Spleen (tissue), 11 donors: ENCODE measurements at regions not wholly inside any gene's neighbourhood (a gene's known extent, or its start where the extent isn't known, plus 50 kb on each side); places are given as distances from the start of the nearest gene placed in this dataset.
"Not testable (repeated sequence)": the region's sequence is repeated elsewhere in the genome, so short reads cannot be mapped to it uniquely, and the experiment has no call there.

Experiments used
- DNase-seq: peaks from one replicate; pipeline ENCODE4 v3.0.0-alpha.2; 2020
- H3K27ac ChIP-seq, 8 donors: fragments of 200-600 bp; sonication (generic) in 7 of 8; 1 replicate in 4 of 8; 2 replicates in 4 of 8; pipeline versions ENCODE4 v1.5.0 to v1.8.0; 2016 to 2021; ENCODE audit warnings: inconsistent platforms in 4 of 8, mild to moderate bottlenecking in 4 of 8, moderate library complexity in 1 of 8
- H3K27me3 ChIP-seq, 7 donors: fragments of 200-600 bp; sonication (generic) in 6 of 7; replicated peaks in 1 of 7; 1 replicate in 4 of 7; 2 replicates in 3 of 7; pipeline versions ENCODE4 v1.5.0 to v1.8.0; 2016 to 2021; ENCODE audit warnings: inconsistent platforms in 3 of 7, mild to moderate bottlenecking in 1 of 7
- H3K36me3 ChIP-seq, 6 donors: fragments of 200-600 bp; sonication (generic) in 5 of 6; 1 replicate in 4 of 6; 2 replicates in 2 of 6; pipeline versions ENCODE4 v1.5.0 to v1.8.0; 2016 to 2021; ENCODE audit warnings: inconsistent platforms in 2 of 6
- H3K4me1 ChIP-seq, 6 donors: fragments of 200-600 bp; sonication (generic) in 5 of 6; 1 replicate in 3 of 6; 2 replicates in 3 of 6; pipeline versions ENCODE4 v1.5.0 to v1.8.0; 2016 to 2021; ENCODE audit warnings: inconsistent platforms in 3 of 6
- H3K4me3 ChIP-seq, 8 donors: fragments of 200-600 bp; sonication (generic) in 7 of 8; 1 replicate in 4 of 8; 2 replicates in 4 of 8; pipeline versions ENCODE4 v1.5.0 to v1.8.0; 2016 to 2021; ENCODE audit warnings: inconsistent platforms in 4 of 8, mild to moderate bottlenecking in 4 of 8, moderate library complexity in 2 of 8
- H3K9me3 ChIP-seq, 8 donors: fragments of 200-600 bp; sonication (generic) in 7 of 8; 1 replicate in 4 of 8; 2 replicates in 4 of 8; pipeline versions ENCODE4 v1.5.0 to v1.8.0; 2016 to 2021; ENCODE audit warnings: inconsistent platforms in 4 of 8
- POLR2A ChIP-seq, 3 donors: fragments of 450-650 bp; IDR thresholded peaks; one replicate each; pipeline ENCODE4 v1.5.1; 2017; ENCODE audit warnings: antibody characterized with exemption in 3 of 3, mild to moderate bottlenecking in 1 of 3
- POLR2AphosphoS5 ChIP-seq, 3 donors: sonication (generic); formaldehyde crosslinking; IDR thresholded peaks; one replicate each; pipeline ENCODE4 v1.5.1; 2017; ENCODE audit warnings: antibody characterized with exemption in 3 of 3
- WGBS, 5 donors: extraction: QIAGEN DNeasy Blood & Tissue Kit in 3 of 5; methylation state at CpG; one replicate each; pipeline versions ENCODE4 v1.1.5 to v1.1.7; 2013 to 2018; 5-methylcytosine and 5-hydroxymethylcytosine counted together
- intact Hi-C: fragments of 100-400 bp; cut with DNase I; formaldehyde crosslinking; loops from one replicate; pipeline ENCODE4 v1.15.0; 2023; ENCODE audit warnings: low total_unique reads
- TF ChIP-seq, protein P1 (sequence below), 11 experiments: fragments of 200-600 bp in 7 of 11; fragments of 450-650 bp in 4 of 11; sonication (generic) in 4 of 11; IDR thresholded peaks in 8 of 11; conservative IDR thresholded peaks in 3 of 11; 1 replicate in 7 of 11; 2 replicates in 4 of 11; pipeline versions ENCODE4 v1.4.0 to v1.8.0; 2016 to 2021; ENCODE audit warnings: antibody characterized with exemption in 11 of 11, inconsistent platforms in 4 of 11, mild to moderate bottlenecking in 1 of 11
- donor health status: healthy with polysubstance abuse.
- donor health status: DM: no; HTN: no; CAD: no; lungs with moderate emphysema.
- donor health status: DM: no; HTN: no; CAD: no.
- donor health status: Bipolar disorder and iron deficiency.
- donor health status: healthy.
- donor health status: DM: no; HTN: no; CAD: no.
- donor health status: DM: yes; HTN: yes; CAD: no.

DNA sequence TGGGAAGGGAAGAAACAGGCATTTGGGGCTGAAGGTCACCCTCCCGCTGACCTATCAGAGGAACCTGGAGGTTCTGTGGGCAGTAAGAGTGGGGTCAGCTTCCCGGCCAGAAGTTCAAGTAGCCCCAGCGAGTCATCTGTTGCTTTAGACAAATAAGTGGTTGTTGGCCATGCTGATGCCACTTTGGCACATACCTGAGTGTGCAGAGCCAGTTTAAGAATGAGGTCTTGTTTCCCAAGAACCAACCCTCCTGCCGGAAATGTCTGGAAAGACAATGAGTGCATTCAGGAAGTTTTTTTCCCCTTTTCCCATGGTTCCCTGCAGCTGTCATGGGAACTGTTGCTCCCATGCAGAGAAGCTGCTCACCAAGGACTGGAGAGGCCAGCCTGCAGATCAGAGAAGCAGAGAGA, 166.7 kb downstream of the ZNF621 start:
- 61 to 89% (median 77%) methylated on average over 4 of the region's 4 CpGs for WGBS, 5 donors
- no peak for DNase-seq
- TF ChIP-seq POLR2A (IDR thresholded peaks at IDR 0.05), result no peak
- no peak for TF ChIP-seq POLR2AphosphoS5 (IDR thresholded peaks at IDR 0.05)
- TF ChIP-seq, protein P1, sequence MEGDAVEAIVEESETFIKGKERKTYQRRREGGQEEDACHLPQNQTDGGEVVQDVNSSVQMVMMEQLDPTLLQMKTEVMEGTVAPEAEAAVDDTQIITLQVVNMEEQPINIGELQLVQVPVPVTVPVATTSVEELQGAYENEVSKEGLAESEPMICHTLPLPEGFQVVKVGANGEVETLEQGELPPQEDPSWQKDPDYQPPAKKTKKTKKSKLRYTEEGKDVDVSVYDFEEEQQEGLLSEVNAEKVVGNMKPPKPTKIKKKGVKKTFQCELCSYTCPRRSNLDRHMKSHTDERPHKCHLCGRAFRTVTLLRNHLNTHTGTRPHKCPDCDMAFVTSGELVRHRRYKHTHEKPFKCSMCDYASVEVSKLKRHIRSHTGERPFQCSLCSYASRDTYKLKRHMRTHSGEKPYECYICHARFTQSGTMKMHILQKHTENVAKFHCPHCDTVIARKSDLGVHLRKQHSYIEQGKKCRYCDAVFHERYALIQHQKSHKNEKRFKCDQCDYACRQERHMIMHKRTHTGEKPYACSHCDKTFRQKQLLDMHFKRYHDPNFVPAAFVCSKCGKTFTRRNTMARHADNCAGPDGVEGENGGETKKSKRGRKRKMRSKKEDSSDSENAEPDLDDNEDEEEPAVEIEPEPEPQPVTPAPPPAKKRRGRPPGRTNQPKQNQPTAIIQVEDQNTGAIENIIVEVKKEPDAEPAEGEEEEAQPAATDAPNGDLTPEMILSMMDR (IDR thresholded peaks at IDR 0.05 in 8 of 11, conservative IDR thresholded peaks at IDR 0.05 in 3 of 11), result no peak

DNA sequence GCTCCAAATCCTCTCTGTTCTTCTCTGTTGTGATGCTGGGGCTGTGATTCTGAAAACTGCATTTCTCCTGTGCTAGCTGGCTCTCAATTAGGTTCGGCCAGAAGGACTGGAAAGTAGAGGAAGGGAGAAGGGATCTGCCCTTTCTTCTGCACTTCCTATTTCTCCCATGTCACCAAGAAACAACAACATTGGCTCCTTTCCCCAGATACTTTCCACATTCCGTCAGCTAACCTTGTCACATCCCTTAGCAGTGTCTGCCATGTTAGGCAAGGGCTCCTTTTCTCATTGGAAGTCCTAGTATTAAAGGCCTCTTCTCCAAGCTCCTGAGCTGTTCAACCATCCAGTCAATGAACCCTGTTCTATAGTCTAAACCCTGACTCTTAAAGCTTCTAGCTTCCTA, 171.1 kb downstream of the ZNF621 start:
- WGBS, 5 donors, result 51 to 77% (median 64%) methylated on average over 2 of the region's 2 CpGs
- Histone ChIP-seq H3K27ac (peak overlapping the region in 1 of 8 donors; percentile 2), H3K4me1 (peaks cover 0 to 9% (median 3%) of the 10 kb centered on the region in 6 donors), H3K27me3 (peaks cover 0 to 8% (median 0%) of the 10 kb centered on the region in 7 donors), H3K4me3 (no peak overlapping the region), H3K36me3 (no peaks in the 10 kb centered on the region), H3K9me3 (peaks cover 0 to 7% (median 2%) of the 10 kb centered on the region in 8 donors)
- intact Hi-C loops, result no loop called here
- no peak for DNase-seq
- TF ChIP-seq POLR2A (IDR thresholded peaks at IDR 0.05) (no peak), POLR2AphosphoS5 (IDR thresholded peaks at IDR 0.05) (no peak)
- TF ChIP-seq, protein P1 (IDR thresholded peaks at IDR 0.05 in 8 of 11, conservative IDR thresholded peaks at IDR 0.05 in 3 of 11), result no peak

More for the DNA sequence above, 166.7 kb downstream of the ZNF621 start:
- Histone ChIP-seq H3K4me3 (no peak overlapping the region), H3K9me3 (no peaks in the 10 kb centered on the region), H3K27me3 (peaks cover 0 to 8% (median 0%) of the 10 kb centered on the region in 7 donors), H3K36me3 (no peaks in the 10 kb centered on the region), H3K27ac (peak overlapping the region in 4 of 8 donors; percentile 7 to 36 (median 10)), H3K4me1 (peaks cover 0 to 19% (median 7%) of the 10 kb centered on the region in 6 donors)
- intact Hi-C loops, result no loop called here

DNA sequence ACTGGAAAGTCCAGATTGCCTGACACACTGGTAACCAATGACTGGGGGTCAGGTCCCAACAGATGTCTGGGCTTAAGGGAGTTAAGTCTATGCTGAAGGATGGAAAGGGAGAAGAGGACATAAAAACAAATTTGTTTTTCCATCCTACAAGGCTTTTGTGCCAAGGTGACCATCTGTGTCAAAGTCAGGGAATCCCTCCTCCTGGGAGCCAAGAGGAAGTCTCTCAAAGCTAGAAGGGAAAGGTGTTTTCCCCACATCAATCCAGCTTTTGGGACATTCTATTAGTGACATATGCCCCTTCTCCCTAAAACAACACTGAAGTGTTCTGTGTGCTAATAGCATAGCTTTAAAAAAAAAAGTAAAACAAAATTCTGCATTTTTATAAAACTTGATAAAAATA, 173.9 kb downstream of the ZNF621 start:
- H3K4me3 ChIP-seq, H3K4me1 ChIP-seq, H3K27me3 ChIP-seq, H3K36me3 ChIP-seq, DNase-seq, intact Hi-C loops, H3K27ac ChIP-seq: not testable (repeated sequence)
- peaks cover 0 to 21% (median 2%) of the 10 kb centered on the region in 8 donors for H3K9me3 ChIP-seq

DNA sequence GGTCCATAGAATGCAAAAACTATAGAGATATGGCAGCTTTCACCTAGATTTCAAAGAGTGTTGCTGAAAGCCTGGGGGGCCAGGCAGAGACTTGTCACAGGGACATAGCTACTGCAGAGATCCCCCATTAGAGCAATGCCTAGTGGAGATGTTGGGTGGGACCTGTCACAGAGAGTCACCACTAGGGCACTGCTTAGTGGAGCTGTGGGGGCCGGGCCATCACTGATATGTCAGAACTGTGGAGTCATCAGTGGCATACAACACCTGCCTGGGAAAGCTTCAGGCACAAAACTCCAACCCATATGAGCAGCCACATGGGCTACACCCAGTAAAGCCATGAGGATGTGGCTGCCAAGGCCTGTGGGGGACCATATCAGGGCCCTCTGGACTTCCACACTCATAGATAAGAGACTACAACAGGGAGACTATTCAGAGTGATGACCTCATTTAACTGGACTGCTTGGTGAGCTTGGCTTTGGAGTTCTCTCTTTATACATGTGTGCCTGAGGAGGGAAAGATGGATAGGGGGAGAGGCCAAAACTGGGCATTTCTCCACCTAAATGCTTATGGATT, 176.3 kb downstream of the ZNF621 start:
- TF ChIP-seq, protein P1 (IDR thresholded peaks at IDR 0.05 in 8 of 11, conservative IDR thresholded peaks at IDR 0.05 in 3 of 11), result no peak
- TF ChIP-seq POLR2AphosphoS5 (IDR thresholded peaks at IDR 0.05) (no peak), POLR2A (IDR thresholded peaks at IDR 0.05) (no peak)
- Histone ChIP-seq H3K27me3 (no peaks in the 10 kb centered on the region), H3K4me3 (no peak overlapping the region), H3K9me3 (peaks cover 0 to 21% (median 2%) of the 10 kb centered on the region in 8 donors), H3K27ac (no peak overlapping the region), H3K36me3 (no peaks in the 10 kb centered on the region), H3K4me1 (no peaks in the 10 kb centered on the region)
- WGBS, 5 donors, result 86 to 95% (median 88%) methylated on average over 1 of the region's 1 CpG
- no peak for DNase-seq
- intact Hi-C loops, result no loop called here
